GM23338 (cell line): ENCODE measurements at regions not wholly inside any gene's neighbourhood (a gene's known extent, or its start where the extent isn't known, plus 50 kb on each side); places are given as distances from the start of the nearest gene placed in this dataset.

Experiments
- ATAC-seq: fragments of 200-7000 bp; cut with Tn5 transposase; 3 replicates; pipeline ENCODE4 v1.9.1; 2020
- DNase-seq: peaks from one replicate; pipeline ENCODE4 v3.0.0-alpha.2; 2015; ENCODE audit warnings: low spot score
- H2AFZ ChIP-seq: fragments of 200-600 bp; sonication (generic); 2 replicates; pipeline ENCODE4 v1.8.0; 2016; ENCODE audit warnings: antibody characterized with exemption, mild to moderate bottlenecking, moderate library complexity
- H3F3A ChIP-seq: fragments of 200-600 bp; sonication (generic); replicated peaks from 2 replicates; pipeline ENCODE4 v1.8.0; 2017; ENCODE audit warnings: antibody characterized with exemption, mixed run types, low read depth
- H3K27ac ChIP-seq: fragments of 200-600 bp; sonication (generic); 2 replicates; pipeline ENCODE4 v1.6.1; 2016; ENCODE audit warnings: low read depth
- H3K27me3 ChIP-seq: fragments of 200-600 bp; sonication (generic); 2 replicates; pipeline ENCODE4 v1.8.0; 2016; ENCODE audit warnings: mild to moderate bottlenecking, mixed run types, moderate library complexity; ENCODE audit not compliant: insufficient read depth
- H3K36me3 ChIP-seq: fragments of 200-600 bp; sonication (generic); 2 replicates; pipeline ENCODE4 v1.8.0; 2016; ENCODE audit warnings: mild to moderate bottlenecking; ENCODE audit not compliant: insufficient read depth
- H3K4me1 ChIP-seq: fragments of 200-600 bp; sonication (generic); 2 replicates; pipeline ENCODE4 v1.8.0; 2016; ENCODE audit warnings: mild to moderate bottlenecking, moderate library complexity; ENCODE audit not compliant: insufficient read depth
- H3K4me2 ChIP-seq: fragments of 200-600 bp; sonication (generic); 2 replicates; pipeline ENCODE4 v1.7.1; 2017; ENCODE audit warnings: mixed run types
- H3K4me3 ChIP-seq: fragments of 200-600 bp; sonication (generic); 2 replicates; pipeline ENCODE4 v1.6.1; 2016; ENCODE audit warnings: mixed run types
- H3K79me2 ChIP-seq: fragments of 200-600 bp; sonication (generic); replicated peaks from 2 replicates; pipeline ENCODE4 v1.8.0; 2017; ENCODE audit warnings: mild to moderate bottlenecking; ENCODE audit not compliant: insufficient read depth
- H3K9me2 ChIP-seq: fragments of 200-600 bp; sonication (generic); 2 replicates; pipeline ENCODE4 v1.8.0; 2017; ENCODE audit not compliant: insufficient read depth
- H4K20me1 ChIP-seq: fragments of 200-600 bp; sonication (generic); replicated peaks from 2 replicates; pipeline ENCODE4 v1.8.0; 2017; ENCODE audit warnings: mild to moderate bottlenecking; ENCODE audit not compliant: insufficient read depth
- H3K27ac Mint-ChIP-seq: 2 replicates; pipeline ENCODE4 v1.8.0; 2020; ENCODE audit warnings: inconsistent platforms, mild to moderate bottlenecking, moderate library complexity, mixed read lengths
- H3K27me3 Mint-ChIP-seq: 3 replicates; pipeline ENCODE4 v1.8.0; 2022; ENCODE audit warnings: low read depth, mild to moderate bottlenecking, moderate library complexity, mixed read lengths, inconsistent platforms; ENCODE audit not compliant: insufficient read depth, poor library complexity
- H3K36me3 Mint-ChIP-seq: 3 replicates; pipeline ENCODE4 v1.8.0; 2021; ENCODE audit warnings: low read depth, mild to moderate bottlenecking, inconsistent platforms, moderate library complexity, mixed read lengths
- H3K4me1 Mint-ChIP-seq: 3 replicates; pipeline ENCODE4 v1.8.0; 2020; ENCODE audit warnings: mild to moderate bottlenecking, inconsistent platforms, mixed read lengths
- H3K4me3 Mint-ChIP-seq: 3 replicates; pipeline ENCODE4 v1.8.0; 2021; ENCODE audit warnings: moderate library complexity, mild to moderate bottlenecking, inconsistent platforms, mixed read lengths
- H3K9me3 Mint-ChIP-seq: 3 replicates; pipeline ENCODE4 v1.8.0; 2020; ENCODE audit warnings: moderate library complexity, mild to moderate bottlenecking, inconsistent platforms, mixed read lengths
- CREB1 ChIP-seq: fragments of 250-450 bp; sonication (Bioruptor Pico); IDR thresholded peaks from 2 replicates; pipeline ENCODE4 v1.5.0; 2020; ENCODE audit warnings: low read depth, mild to moderate bottlenecking, moderate library complexity
- EZH2 ChIP-seq: fragments of 200-600 bp; sonication (generic); IDR thresholded peaks from one replicate; pipeline ENCODE4 v1.8.0; 2017; ENCODE audit warnings: antibody characterized with exemption, mild to moderate bottlenecking, low read depth; ENCODE audit not compliant: unreplicated experiment
- EZH2phosphoT487 ChIP-seq: fragments of 200-600 bp; sonication (generic); IDR thresholded peaks from one replicate; pipeline ENCODE4 v1.8.1; 2018; ENCODE audit warnings: antibody characterized with exemption; ENCODE audit not compliant: unreplicated experiment
- POLR2AphosphoS5 ChIP-seq: IDR thresholded peaks from 2 replicates; pipeline ENCODE4 v1.6.1; 2016; ENCODE audit warnings: antibody characterized with exemption, low read depth
- STAT1 ChIP-seq: IDR thresholded peaks from one replicate; pipeline ENCODE4 v1.6.1; 2016; ENCODE audit warnings: antibody characterized with exemption; ENCODE audit not compliant: unreplicated experiment
- ZNF114 ChIP-seq: fragments of 250-450 bp; sonication (Bioruptor Pico); IDR thresholded peaks from 2 replicates; pipeline ENCODE4 v1.5.0; 2020; ENCODE audit warnings: mild to moderate bottlenecking, moderate library complexity
- TF ChIP-seq, protein P1 (sequence below): IDR thresholded peaks from 2 replicates; pipeline ENCODE4 v1.6.1; 2016; ENCODE audit warnings: antibody characterized with exemption
- TF ChIP-seq, protein P2 (sequence below): fragments of 250-450 bp; sonication (Bioruptor Pico); IDR thresholded peaks from 2 replicates; pipeline ENCODE4 v1.5.0; 2020; ENCODE audit warnings: mild to moderate bottlenecking, moderate library complexity
- TF ChIP-seq, protein P3 (sequence below), 2 experiments: fragments of 200-600 bp in 1 of 2; sonication (generic) in 1 of 2; conservative IDR thresholded peaks; 2 replicates each; pipeline versions ENCODE4 v1.5.1 to v1.6.1; 2016 to 2017; ENCODE audit warnings: antibody characterized with exemption in 2 of 2, low read depth in 2 of 2, mild to moderate bottlenecking in 2 of 2, moderate library complexity in 1 of 2
- TF ChIP-seq, protein P4 (sequence below): IDR thresholded peaks from one replicate; pipeline ENCODE4 v1.6.1; 2018; ENCODE audit warnings: antibody characterized with exemption; ENCODE audit not compliant: unreplicated experiment

DNA sequence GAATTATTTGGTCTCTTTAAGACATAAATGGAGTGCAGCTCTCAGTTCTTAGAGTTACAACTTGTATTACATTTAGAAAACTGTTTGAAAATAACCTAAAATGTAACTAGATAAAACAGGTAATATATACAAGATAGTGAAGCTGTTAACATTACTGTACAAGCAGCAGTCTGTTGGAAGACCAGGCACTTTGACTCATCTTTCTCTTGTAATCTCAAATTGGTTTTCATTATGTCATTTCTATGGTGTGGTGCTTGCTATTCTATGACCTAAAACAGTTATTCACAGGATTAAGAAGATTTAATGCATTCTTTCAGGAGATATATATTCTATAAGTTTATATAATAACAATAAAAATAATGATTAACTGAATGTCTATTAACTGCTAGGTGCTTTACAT lies 282.5 kb upstream of the PITX2 start:
- no peak overlapping the region for H3K4me3 ChIP-seq
- ATAC-seq (no peak), DNase-seq (no peak)
- Mint-ChIP-seq H3K27ac (no peak overlapping the region), H3K27me3 (no peaks in the 10 kb centered on the region), H3K9me3 (no peaks in the 10 kb centered on the region), H3K36me3 (no peaks in the 10 kb centered on the region), H3K4me1 (peaks cover 9% of the 10 kb centered on the region), H3K4me3 (no peak overlapping the region)
- no peaks in the 10 kb centered on the region for H3F3A ChIP-seq
- H3K27ac ChIP-seq = no peak overlapping the region
- no peak overlapping the region for H3K4me2 ChIP-seq
- no peaks in the 10 kb centered on the region for H3K79me2 ChIP-seq
- no peaks in the 10 kb centered on the region for H3K36me3 ChIP-seq
- 0 out of 2 replicates have a peak, but pooled peaks cover 7% of the 10 kb centered on the region for H3K4me1 ChIP-seq
- H4K20me1 ChIP-seq = no peaks in the 10 kb centered on the region
- no peaks in the 10 kb centered on the region for H3K9me2 ChIP-seq
- TF ChIP-seq POLR2AphosphoS5 (no peak), CREB1 (CRISPR knock-in tag) (no peak), EZH2phosphoT487 (no peak), ZNF114 (CRISPR knock-in tag) (no peak), STAT1 (no peak), EZH2 (no peak)
- TF ChIP-seq, protein P1, sequence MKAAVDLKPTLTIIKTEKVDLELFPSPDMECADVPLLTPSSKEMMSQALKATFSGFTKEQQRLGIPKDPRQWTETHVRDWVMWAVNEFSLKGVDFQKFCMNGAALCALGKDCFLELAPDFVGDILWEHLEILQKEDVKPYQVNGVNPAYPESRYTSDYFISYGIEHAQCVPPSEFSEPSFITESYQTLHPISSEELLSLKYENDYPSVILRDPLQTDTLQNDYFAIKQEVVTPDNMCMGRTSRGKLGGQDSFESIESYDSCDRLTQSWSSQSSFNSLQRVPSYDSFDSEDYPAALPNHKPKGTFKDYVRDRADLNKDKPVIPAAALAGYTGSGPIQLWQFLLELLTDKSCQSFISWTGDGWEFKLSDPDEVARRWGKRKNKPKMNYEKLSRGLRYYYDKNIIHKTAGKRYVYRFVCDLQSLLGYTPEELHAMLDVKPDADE = no peak
- TF ChIP-seq, protein P2, sequence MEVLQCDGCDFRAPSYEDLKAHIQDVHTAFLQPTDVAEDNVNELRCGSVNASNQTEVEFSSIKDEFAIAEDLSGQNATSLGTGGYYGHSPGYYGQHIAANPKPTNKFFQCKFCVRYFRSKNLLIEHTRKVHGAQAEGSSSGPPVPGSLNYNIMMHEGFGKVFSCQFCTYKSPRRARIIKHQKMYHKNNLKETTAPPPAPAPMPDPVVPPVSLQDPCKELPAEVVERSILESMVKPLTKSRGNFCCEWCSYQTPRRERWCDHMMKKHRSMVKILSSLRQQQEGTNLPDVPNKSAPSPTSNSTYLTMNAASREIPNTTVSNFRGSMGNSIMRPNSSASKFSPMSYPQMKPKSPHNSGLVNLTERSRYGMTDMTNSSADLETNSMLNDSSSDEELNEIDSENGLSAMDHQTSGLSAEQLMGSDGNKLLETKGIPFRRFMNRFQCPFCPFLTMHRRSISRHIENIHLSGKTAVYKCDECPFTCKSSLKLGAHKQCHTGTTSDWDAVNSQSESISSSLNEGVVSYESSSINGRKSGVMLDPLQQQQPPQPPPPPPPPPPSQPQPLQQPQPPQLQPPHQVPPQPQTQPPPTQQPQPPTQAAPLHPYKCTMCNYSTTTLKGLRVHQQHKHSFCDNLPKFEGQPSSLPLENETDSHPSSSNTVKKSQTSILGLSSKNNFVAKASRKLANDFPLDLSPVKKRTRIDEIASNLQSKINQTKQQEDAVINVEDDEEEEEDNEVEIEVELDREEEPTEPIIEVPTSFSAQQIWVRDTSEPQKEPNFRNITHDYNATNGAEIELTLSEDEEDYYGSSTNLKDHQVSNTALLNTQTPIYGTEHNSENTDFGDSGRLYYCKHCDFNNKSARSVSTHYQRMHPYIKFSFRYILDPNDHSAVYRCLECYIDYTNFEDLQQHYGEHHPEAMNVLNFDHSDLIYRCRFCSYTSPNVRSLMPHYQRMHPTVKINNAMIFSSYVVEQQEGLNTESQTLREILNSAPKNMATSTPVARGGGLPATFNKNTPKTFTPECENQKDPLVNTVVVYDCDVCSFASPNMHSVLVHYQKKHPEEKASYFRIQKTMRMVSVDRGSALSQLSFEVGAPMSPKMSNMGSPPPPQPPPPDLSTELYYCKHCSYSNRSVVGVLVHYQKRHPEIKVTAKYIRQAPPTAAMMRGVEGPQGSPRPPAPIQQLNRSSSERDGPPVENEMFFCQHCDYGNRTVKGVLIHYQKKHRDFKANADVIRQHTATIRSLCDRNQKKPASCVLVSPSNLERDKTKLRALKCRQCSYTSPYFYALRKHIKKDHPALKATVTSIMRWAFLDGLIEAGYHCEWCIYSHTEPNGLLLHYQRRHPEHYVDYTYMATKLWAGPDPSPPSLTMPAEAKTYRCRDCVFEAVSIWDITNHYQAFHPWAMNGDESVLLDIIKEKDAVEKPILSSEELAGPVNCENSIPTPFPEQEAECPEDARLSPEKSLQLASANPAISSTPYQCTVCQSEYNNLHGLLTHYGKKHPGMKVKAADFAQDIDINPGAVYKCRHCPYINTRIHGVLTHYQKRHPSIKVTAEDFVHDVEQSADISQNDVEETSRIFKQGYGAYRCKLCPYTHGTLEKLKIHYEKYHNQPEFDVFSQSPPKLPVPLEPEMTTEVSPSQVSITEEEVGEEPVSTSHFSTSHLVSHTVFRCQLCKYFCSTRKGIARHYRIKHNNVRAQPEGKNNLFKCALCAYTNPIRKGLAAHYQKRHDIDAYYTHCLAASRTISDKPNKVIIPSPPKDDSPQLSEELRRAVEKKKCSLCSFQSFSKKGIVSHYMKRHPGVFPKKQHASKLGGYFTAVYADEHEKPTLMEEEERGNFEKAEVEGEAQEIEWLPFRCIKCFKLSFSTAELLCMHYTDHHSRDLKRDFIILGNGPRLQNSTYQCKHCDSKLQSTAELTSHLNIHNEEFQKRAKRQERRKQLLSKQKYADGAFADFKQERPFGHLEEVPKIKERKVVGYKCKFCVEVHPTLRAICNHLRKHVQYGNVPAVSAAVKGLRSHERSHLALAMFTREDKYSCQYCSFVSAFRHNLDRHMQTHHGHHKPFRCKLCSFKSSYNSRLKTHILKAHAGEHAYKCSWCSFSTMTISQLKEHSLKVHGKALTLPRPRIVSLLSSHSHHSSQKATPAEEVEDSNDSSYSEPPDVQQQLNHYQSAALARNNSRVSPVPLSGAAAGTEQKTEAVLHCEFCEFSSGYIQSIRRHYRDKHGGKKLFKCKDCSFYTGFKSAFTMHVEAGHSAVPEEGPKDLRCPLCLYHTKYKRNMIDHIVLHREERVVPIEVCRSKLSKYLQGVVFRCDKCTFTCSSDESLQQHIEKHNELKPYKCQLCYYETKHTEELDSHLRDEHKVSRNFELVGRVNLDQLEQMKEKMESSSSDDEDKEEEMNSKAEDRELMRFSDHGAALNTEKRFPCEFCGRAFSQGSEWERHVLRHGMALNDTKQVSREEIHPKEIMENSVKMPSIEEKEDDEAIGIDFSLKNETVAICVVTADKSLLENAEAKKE = no peak
- TF ChIP-seq, protein P3, sequence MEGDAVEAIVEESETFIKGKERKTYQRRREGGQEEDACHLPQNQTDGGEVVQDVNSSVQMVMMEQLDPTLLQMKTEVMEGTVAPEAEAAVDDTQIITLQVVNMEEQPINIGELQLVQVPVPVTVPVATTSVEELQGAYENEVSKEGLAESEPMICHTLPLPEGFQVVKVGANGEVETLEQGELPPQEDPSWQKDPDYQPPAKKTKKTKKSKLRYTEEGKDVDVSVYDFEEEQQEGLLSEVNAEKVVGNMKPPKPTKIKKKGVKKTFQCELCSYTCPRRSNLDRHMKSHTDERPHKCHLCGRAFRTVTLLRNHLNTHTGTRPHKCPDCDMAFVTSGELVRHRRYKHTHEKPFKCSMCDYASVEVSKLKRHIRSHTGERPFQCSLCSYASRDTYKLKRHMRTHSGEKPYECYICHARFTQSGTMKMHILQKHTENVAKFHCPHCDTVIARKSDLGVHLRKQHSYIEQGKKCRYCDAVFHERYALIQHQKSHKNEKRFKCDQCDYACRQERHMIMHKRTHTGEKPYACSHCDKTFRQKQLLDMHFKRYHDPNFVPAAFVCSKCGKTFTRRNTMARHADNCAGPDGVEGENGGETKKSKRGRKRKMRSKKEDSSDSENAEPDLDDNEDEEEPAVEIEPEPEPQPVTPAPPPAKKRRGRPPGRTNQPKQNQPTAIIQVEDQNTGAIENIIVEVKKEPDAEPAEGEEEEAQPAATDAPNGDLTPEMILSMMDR (conservative IDR thresholded peaks at IDR 0.05; ENCODE audit: low read depth in 2 of 2) = no peak
- TF ChIP-seq, protein P4, sequence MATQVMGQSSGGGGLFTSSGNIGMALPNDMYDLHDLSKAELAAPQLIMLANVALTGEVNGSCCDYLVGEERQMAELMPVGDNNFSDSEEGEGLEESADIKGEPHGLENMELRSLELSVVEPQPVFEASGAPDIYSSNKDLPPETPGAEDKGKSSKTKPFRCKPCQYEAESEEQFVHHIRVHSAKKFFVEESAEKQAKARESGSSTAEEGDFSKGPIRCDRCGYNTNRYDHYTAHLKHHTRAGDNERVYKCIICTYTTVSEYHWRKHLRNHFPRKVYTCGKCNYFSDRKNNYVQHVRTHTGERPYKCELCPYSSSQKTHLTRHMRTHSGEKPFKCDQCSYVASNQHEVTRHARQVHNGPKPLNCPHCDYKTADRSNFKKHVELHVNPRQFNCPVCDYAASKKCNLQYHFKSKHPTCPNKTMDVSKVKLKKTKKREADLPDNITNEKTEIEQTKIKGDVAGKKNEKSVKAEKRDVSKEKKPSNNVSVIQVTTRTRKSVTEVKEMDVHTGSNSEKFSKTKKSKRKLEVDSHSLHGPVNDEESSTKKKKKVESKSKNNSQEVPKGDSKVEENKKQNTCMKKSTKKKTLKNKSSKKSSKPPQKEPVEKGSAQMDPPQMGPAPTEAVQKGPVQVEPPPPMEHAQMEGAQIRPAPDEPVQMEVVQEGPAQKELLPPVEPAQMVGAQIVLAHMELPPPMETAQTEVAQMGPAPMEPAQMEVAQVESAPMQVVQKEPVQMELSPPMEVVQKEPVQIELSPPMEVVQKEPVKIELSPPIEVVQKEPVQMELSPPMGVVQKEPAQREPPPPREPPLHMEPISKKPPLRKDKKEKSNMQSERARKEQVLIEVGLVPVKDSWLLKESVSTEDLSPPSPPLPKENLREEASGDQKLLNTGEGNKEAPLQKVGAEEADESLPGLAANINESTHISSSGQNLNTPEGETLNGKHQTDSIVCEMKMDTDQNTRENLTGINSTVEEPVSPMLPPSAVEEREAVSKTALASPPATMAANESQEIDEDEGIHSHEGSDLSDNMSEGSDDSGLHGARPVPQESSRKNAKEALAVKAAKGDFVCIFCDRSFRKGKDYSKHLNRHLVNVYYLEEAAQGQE = no peak
- H2AFZ ChIP-seq = no peak overlapping the region
- H3K27me3 ChIP-seq = no peaks in the 10 kb centered on the region
